CD4-positive, alpha-beta T cell treated with Interleukin-12 subunit alpha and Interleukin-12 subunit beta, for 1 hour (primary cell): ENCODE measurements at regions not wholly inside any gene's neighbourhood (a gene's known extent, or its start where the extent isn't known, plus 50 kb on each side); places are given as distances from the start of the nearest gene placed in this dataset.
"Not testable (repeated sequence)": the region's sequence is repeated elsewhere in the genome, so short reads cannot be mapped to it uniquely, and the experiment has no call there.

ENCODE experiments used
- DNase-seq: peaks from one replicate; pipeline ENCODE4 v3.0.0-alpha.2; 2020

DNA sequence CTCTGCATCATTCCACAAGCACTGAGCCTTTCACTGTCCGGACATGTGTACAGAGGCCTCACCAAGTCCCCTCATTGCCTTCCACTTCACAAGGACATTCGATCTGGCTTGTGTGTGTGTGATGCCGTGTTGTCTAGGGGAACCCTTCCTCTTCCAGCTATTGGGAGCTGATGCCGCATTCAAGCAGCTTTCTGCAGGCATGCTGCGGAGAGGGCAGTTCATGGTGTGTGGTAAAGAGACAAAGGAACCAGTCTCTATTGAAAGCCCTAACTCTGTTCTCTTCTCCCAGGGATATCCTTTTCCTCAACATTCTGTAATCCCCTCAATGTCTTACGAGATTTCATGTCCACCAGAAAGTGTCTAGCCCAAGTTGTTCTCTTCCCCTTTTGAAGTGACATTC is 141.6 kb downstream of the ALOX5 start:
- no peak for DNase-seq

- no peak for DNase-seq
Measured at GRCh38 chr10:45514291-45515270, 140.6 kb downstream of the ALOX5 start.

DNA sequence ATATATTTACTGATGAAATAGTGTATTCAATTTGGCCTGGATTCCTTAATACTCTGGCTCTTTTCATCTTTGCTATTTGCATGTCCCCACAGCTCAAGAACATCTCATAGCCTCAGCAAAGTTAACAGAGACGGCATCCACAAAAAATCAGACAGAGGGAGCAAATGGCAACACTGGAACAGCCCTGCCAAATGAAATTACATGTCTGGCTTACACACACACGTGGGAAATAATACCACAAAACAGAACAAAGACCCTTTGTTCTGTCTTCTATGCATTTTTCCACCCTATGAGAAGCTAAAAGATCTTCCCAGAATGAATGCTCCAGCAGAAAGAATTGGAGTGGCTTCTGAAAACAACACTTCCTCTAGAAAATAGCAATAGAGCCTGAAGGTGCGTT is 139.5 kb downstream of the ALOX5 start:
- DNase-seq: no peak

DNA sequence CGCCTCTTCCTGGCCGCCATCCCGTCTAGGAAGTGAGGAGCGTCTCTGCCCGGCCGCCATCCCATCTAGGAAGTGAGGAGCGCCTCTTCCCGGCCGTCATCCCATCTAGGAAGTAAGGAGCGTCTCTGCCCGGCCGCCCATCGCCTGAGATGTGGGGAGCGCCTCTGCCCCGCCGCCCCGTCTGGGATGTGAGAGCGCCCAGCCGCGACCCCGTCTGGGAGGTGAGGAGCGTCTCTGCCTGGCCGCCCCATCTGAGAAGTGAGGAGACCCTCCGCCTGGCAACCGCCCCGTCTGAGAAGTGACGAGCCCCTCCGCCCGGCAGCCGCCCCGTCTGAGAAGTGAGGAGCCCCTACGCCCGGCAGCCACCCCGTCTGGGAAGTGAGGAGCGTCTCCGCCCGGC is 137.9 kb downstream of the ALOX5 start:
- DNase-seq: not testable (repeated sequence)

DNA sequence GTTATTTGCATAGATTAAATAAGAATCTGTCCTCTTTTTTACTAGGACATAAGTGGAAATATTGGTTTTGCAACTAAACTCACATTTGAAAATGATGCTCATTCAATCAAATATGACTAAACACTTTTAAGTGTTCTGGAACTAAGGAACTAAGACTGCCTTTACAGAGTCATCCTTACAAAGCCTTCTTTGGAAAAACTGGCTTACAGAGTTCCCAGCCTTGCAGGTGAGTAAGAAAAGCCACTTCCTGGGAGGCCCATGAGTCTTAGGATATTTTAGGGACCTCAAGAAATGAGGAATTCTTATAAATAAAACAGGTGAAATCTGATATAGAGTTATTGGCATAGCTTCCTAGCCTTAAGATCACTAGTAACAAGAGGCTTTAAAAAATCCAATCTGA is 135.5 kb downstream of the ALOX5 start:
- no peak for DNase-seq

DNA sequence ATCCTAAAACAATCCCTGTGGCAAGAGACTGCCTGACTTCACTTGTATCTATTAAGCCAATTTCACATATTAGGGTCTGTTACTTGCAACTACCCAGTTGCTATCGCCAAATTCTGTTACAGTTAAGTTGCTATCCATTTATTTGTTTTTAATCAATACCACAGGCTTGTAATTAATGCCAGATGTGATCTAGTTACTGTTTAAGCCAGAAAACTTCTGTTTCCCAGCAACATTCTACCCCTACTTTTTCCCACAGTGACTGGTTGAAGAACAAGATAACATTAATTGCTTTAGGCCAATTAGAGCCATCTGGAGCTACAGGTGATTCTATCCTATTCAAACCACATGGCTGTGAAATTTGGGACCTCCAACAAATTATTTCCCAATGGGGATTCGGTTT is 131.3 kb downstream of the ALOX5 start:
- DNase-seq: no peak

GRCh38 chr10:45502458-45502857 is 128.4 kb downstream of the ALOX5 start:
- DNase-seq: no peak

- DNase-seq: no peak
Measured at GRCh38 chr10:45501791-45502190, 127.8 kb downstream of the ALOX5 start.

DNA sequence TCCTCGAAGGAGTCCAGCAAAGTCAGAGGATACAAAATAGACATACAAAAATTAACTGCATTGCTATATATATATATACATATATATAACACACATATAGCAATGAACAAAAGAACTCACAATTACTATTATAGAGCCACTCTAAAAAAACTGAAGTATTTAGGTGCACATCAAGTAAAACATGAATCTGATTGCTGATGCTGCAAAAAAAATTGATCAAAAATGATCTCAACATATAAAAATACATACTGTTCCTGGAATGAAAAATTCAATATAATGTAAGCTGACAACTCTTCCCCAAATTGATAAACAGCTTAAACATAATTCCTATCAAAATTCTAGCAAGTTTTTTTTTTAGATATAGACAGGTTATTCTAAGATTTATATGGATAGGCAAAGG is 126.8 kb downstream of the ALOX5 start:
- no peak for DNase-seq

DNA sequence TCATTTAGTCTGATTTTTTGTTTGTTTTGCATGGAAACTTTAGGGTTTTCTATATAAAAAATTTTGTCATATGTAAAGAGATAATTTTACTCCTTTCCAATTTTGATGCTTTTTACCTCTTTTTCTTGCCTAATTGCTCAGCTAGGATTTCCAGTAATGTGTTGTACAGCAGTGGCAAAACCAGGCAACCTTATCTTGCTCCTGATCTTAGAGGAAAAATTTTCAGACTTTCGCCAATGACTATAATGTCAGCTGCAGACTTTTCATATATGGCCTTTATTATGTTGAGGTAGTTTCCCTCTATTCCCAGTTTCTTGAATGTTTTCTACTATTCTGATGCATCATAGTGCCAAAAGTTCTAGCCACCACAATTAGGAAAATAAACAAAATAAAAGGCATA is 126.3 kb downstream of the ALOX5 start:
- no peak for DNase-seq

DNA sequence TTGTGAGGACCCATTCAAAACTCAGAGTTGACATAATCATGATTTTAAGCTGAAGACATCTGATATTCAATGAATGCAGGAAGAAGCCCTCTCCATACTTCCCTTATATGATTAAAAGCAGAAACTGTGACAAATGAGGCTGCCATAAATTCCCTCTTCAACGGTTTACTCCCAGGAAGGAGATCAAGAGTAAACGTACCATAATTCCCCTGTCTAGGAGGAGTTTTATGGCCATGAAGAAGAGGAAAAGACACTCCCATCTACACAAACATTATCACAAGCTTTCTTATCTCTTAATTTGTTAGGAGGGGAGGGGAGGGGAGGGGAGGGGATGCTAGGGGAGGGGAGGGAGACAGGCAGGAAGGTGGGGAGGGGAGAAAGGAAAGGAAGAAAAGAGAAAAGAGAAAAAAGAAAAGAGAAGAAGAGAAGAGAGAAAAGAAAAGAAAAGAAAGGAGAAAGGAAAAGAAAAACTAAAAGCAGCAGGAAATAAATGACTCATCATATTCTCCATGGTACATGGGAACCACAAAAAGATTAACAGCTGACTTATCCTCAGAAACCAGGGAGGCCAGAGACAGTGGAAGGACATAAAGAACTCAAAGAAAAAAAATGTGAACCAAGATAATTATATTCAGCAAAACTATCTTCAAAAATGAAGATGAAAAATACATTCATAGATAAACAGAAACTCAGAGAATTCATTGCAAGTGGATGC is 121.6 kb downstream of the ALOX5 start:
- DNase-seq: no peak
